Activated CD4-positive, alpha-beta T cell treated with anti-CD3 and anti-CD28 coated beads, Interleukin-2, amount 50 U/mL, for 4 hours (primary cell): ENCODE measurements at regions not wholly inside any gene's neighbourhood (a gene's known extent, or its start where the extent isn't known, plus 50 kb on each side); places are given as distances from the start of the nearest gene placed in this dataset.

ENCODE experiments used
- DNase-seq, 2 experiments: peaks; one replicate each; pipeline ENCODE4 v3.0.0-alpha.2; 2020

- DNase-seq: no peak
Observed at GRCh38 chr5:87499478-87500410, 87.0 kb upstream of the CCNH start.
